SK-N-SH treated with all-trans-retinoic acid at 6 μM for 48 hours (cell line): ENCODE measurements at regions not wholly inside any gene's neighbourhood (a gene's known extent, or its start where the extent isn't known, plus 50 kb on each side); places are given as distances from the start of the nearest gene placed in this dataset.

Experiments used
- BACH2 ChIP-seq: fragments of 250-450 bp; sonication (Bioruptor Pico); IDR thresholded peaks from 2 replicates; pipeline ENCODE4 v1.9.0; 2021; ENCODE audit warnings: mild to moderate bottlenecking, borderline replicate concordance
- CREB5 ChIP-seq: fragments of 250-450 bp; sonication (Bioruptor Pico); IDR thresholded peaks from 2 replicates; pipeline ENCODE4 v1.5.1; 2020; ENCODE audit warnings: low read depth, mild to moderate bottlenecking, moderate library complexity
- OSR1 ChIP-seq: fragments of 250-450 bp; sonication (Bioruptor Pico); IDR thresholded peaks from 2 replicates; pipeline ENCODE4 v1.8.0; 2022; ENCODE audit warnings: moderate library complexity, mild to moderate bottlenecking, inconsistent platforms
- RARB ChIP-seq: fragments of 250-450 bp; sonication (Bioruptor Pico); IDR thresholded peaks from 2 replicates; pipeline ENCODE4 v1.8.0; 2021; ENCODE audit warnings: mild to moderate bottlenecking, moderate library complexity
- SNAI2 ChIP-seq: fragments of 250-450 bp; sonication (Bioruptor Pico); IDR thresholded peaks from 2 replicates; pipeline ENCODE4 v1.5.0; 2020; ENCODE audit warnings: mild to moderate bottlenecking, moderate library complexity
- ZFP3 ChIP-seq: fragments of 250-450 bp; sonication (Bioruptor Pico); IDR thresholded peaks from 2 replicates; pipeline ENCODE4 v1.5.0; 2020; ENCODE audit warnings: mild to moderate bottlenecking, moderate library complexity
- ZFP30 ChIP-seq: fragments of 450-650 bp; formaldehyde crosslinking; IDR thresholded peaks from 2 replicates; pipeline ENCODE4 v1.5.0; 2022; ENCODE audit warnings: mild to moderate bottlenecking, moderate library complexity
- ZNF565 ChIP-seq: fragments of 450-650 bp; formaldehyde crosslinking; conservative IDR thresholded peaks from 2 replicates; pipeline ENCODE4 v1.5.0; 2020; ENCODE audit warnings: low read depth, mild to moderate bottlenecking, moderate library complexity

GRCh38 chr2:122182616-122183355 lies 427.3 kb downstream of the TSN start:
- TF ChIP-seq ZNF565 (CRISPR knock-in tag) (no peak), BACH2 (no peak), ZFP3 (CRISPR knock-in tag) (no peak), RARB (CRISPR knock-in tag) (no peak), ZFP30 (CRISPR knock-in tag) (no peak), SNAI2 (CRISPR knock-in tag) (no peak), CREB5 (CRISPR knock-in tag) (no peak), OSR1 (no peak)
